Activated naive CD4-positive, alpha-beta T cell treated with Interleukin-2 at 50 U/mL for 16 hours (primary cell): ENCODE measurements at regions not wholly inside any gene's neighbourhood (a gene's known extent, or its start where the extent isn't known, plus 50 kb on each side); places are given as distances from the start of the nearest gene placed in this dataset.
"Not testable (repeated sequence)": the region's sequence is repeated elsewhere in the genome, so short reads cannot be mapped to it uniquely, and the experiment has no call there.

Source experiments
- DNase-seq: peaks from one replicate; pipeline ENCODE4 v3.0.0-alpha.2; 2020

GRCh38 chr7:145252031-145252430, 416.2 kb upstream of the TPK1 start:
- DNase-seq = no peak

GRCh38 chr7:145224775-145225174, 388.9 kb upstream of the TPK1 start:
- no peak for DNase-seq

- no peak for DNase-seq
Measured at GRCh38 chr7:145219461-145219860, 383.6 kb upstream of the TPK1 start.

- DNase-seq = no peak
Measured at GRCh38 chr7:145216866-145217265, 381.0 kb upstream of the TPK1 start.

GRCh38 chr7:145212050-145212449, 376.2 kb upstream of the TPK1 start:
- DNase-seq = no peak

GRCh38 chr7:145211211-145211610, 375.4 kb upstream of the TPK1 start:
- DNase-seq = no peak

GRCh38 chr7:145193951-145194350, 358.1 kb upstream of the TPK1 start:
- DNase-seq = no peak

GRCh38 chr7:145184956-145185355, 349.1 kb upstream of the TPK1 start:
- no peak for DNase-seq

- no peak for DNase-seq
Measured at GRCh38 chr7:145183069-145183468, 347.2 kb upstream of the TPK1 start.

GRCh38 chr7:145175366-145175765, 339.5 kb upstream of the TPK1 start:
- no peak for DNase-seq

- no peak for DNase-seq
Measured at GRCh38 chr7:145169908-145170307, 334.1 kb upstream of the TPK1 start.

GRCh38 chr7:145168879-145169278, 333.0 kb upstream of the TPK1 start:
- DNase-seq = no peak

- no peak for DNase-seq
Measured at GRCh38 chr7:145168427-145168826, 332.6 kb upstream of the TPK1 start.

- DNase-seq = no peak
Measured at GRCh38 chr7:145156834-145157233, 321.0 kb upstream of the TPK1 start.

GRCh38 chr7:145152589-145152988, 316.7 kb upstream of the TPK1 start:
- no peak for DNase-seq

GRCh38 chr7:145151676-145152075, 315.8 kb upstream of the TPK1 start:
- DNase-seq = no peak

GRCh38 chr7:145147865-145148264, 312.0 kb upstream of the TPK1 start:
- DNase-seq = no peak

GRCh38 chr7:145143685-145144084, 307.8 kb upstream of the TPK1 start:
- DNase-seq = no peak

- no peak for DNase-seq
Measured at GRCh38 chr7:145134377-145134776, 298.5 kb upstream of the TPK1 start.

- DNase-seq = no peak
Measured at GRCh38 chr7:145123502-145123901, 287.6 kb upstream of the TPK1 start.

GRCh38 chr7:145106001-145106400, 270.1 kb upstream of the TPK1 start:
- DNase-seq = no peak

GRCh38 chr7:145105561-145105960, 269.7 kb upstream of the TPK1 start:
- DNase-seq = no peak

GRCh38 chr7:145104400-145104799, 268.5 kb upstream of the TPK1 start:
- no peak for DNase-seq

- not testable (repeated sequence) for DNase-seq
Measured at GRCh38 chr7:145102199-145102598, 266.3 kb upstream of the TPK1 start.

- DNase-seq = no peak
Measured at GRCh38 chr7:145092766-145093165, 256.9 kb upstream of the TPK1 start.

GRCh38 chr7:145088111-145088745, 252.4 kb upstream of the TPK1 start:
- no peak for DNase-seq
